Glutamatergic neuron (in vitro differentiated cells): ENCODE measurements at regions not wholly inside any gene's neighbourhood (a gene's known extent, or its start where the extent isn't known, plus 50 kb on each side); places are given as distances from the start of the nearest gene placed in this dataset.

Experiments
- DNase-seq: peaks from one replicate; pipeline ENCODE4 v3.0.0; 2022
- H3K27ac Mint-ChIP-seq: one replicate; pipeline ENCODE4 v1.8.0; 2020; ENCODE audit warnings: mild to moderate bottlenecking, mixed read lengths, inconsistent platforms; ENCODE audit not compliant: unreplicated experiment
- H3K27me3 Mint-ChIP-seq: one replicate; pipeline ENCODE4 v1.8.0; 2020; ENCODE audit warnings: mild to moderate bottlenecking, moderate library complexity, mixed read lengths, inconsistent platforms; ENCODE audit not compliant: unreplicated experiment
- H3K36me3 Mint-ChIP-seq: one replicate; pipeline ENCODE4 v1.8.0; 2020; ENCODE audit warnings: mild to moderate bottlenecking, mixed read lengths, inconsistent platforms; ENCODE audit not compliant: unreplicated experiment
- H3K4me1 Mint-ChIP-seq: one replicate; pipeline ENCODE4 v1.8.0; 2020; ENCODE audit warnings: mild to moderate bottlenecking, low read depth, mixed read lengths, inconsistent platforms; ENCODE audit not compliant: unreplicated experiment
- H3K4me3 Mint-ChIP-seq: one replicate; pipeline ENCODE4 v1.8.0; 2020; ENCODE audit warnings: mild to moderate bottlenecking, mixed read lengths, inconsistent platforms; ENCODE audit not compliant: unreplicated experiment
- H3K9me3 Mint-ChIP-seq: one replicate; pipeline ENCODE4 v1.8.0; 2020; ENCODE audit warnings: mild to moderate bottlenecking, moderate library complexity, mixed read lengths, inconsistent platforms; ENCODE audit not compliant: unreplicated experiment
- TF ChIP-seq, protein P1 (sequence below): fragments of 200-600 bp; sonication (generic); IDR thresholded peaks from one replicate; pipeline ENCODE4 v1.5.0; 2021; ENCODE audit not compliant: partially characterized antibody, unreplicated experiment

DNA sequence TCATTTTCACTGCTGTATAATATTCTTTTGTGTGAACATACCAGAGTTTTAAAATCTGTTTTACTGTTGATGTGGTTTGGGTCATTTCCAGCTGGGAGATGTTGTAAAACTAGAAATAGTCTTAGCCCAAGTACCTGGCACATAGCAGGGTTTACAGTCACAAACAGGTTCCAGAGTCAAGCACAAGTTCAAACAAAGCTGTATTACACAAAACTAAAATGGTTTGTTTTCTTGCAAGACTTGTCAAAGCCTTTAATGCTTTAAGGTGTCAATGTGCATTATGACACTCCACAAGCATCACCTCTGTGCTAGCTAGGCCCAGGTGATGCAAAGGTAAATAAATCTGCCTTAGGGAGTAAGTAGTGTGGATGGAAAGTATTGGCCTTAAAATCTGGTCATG is 379.1 kb downstream of the MN1 start:
- H3K27me3 Mint-ChIP-seq = peaks cover 5% of the 10 kb centered on the region
- H3K36me3 Mint-ChIP-seq = no peaks in the 10 kb centered on the region
- H3K4me3 Mint-ChIP-seq = no peak overlapping the region
- TF ChIP-seq, protein P1, sequence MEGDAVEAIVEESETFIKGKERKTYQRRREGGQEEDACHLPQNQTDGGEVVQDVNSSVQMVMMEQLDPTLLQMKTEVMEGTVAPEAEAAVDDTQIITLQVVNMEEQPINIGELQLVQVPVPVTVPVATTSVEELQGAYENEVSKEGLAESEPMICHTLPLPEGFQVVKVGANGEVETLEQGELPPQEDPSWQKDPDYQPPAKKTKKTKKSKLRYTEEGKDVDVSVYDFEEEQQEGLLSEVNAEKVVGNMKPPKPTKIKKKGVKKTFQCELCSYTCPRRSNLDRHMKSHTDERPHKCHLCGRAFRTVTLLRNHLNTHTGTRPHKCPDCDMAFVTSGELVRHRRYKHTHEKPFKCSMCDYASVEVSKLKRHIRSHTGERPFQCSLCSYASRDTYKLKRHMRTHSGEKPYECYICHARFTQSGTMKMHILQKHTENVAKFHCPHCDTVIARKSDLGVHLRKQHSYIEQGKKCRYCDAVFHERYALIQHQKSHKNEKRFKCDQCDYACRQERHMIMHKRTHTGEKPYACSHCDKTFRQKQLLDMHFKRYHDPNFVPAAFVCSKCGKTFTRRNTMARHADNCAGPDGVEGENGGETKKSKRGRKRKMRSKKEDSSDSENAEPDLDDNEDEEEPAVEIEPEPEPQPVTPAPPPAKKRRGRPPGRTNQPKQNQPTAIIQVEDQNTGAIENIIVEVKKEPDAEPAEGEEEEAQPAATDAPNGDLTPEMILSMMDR = no peak
- H3K27ac Mint-ChIP-seq = no peak overlapping the region
- no peaks in the 10 kb centered on the region for H3K4me1 Mint-ChIP-seq
- peaks cover 3% of the 10 kb centered on the region for H3K9me3 Mint-ChIP-seq
- no peak for DNase-seq

DNA sequence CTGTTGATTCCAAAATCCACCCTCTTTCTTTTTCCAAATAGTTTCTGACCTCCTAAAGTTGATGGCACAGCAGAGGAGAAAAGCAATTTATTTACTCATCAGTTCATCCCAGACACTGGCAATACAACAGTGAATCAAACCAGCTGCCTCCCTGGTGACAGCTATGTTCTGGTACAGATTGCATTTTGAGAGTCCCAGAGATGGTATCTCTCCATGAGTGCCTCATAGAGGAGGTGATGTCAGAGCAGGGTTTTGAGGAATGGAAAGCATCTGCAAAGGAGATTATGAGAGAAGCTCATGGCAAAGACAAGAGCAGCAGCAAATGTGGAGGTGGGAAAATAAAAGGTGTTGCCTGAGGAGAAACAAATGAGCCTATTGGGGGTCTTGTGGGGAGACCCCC is 377.2 kb downstream of the MN1 start:
- H3K9me3 Mint-ChIP-seq = peaks cover 3% of the 10 kb centered on the region
- H3K4me1 Mint-ChIP-seq = no peaks in the 10 kb centered on the region
- TF ChIP-seq, protein P1 = no peak
- no peak overlapping the region for H3K27ac Mint-ChIP-seq
- peaks cover 9% of the 10 kb centered on the region for H3K27me3 Mint-ChIP-seq
- peaks cover 9% of the 10 kb centered on the region for H3K36me3 Mint-ChIP-seq
- no peak overlapping the region for H3K4me3 Mint-ChIP-seq
- DNase-seq = no peak

DNA sequence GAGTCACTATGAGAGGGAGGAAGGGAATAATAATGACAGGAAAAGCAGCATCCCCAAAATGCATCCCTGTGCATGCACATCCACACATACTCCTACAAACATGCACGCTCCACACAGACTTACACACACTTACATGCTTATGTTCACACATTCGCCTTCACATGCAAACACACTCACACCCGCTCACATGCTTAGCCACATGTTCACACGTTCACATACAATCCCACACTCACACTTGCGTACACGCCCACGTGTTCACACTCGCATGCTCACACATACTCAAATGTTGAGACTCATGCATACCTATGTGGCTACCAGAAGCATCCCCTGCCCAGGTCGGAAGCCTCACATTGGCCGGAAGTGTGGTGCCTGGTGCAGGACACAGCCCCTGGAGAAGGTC is 372.1 kb downstream of the MN1 start:
- TF ChIP-seq, protein P1 = no peak

DNA sequence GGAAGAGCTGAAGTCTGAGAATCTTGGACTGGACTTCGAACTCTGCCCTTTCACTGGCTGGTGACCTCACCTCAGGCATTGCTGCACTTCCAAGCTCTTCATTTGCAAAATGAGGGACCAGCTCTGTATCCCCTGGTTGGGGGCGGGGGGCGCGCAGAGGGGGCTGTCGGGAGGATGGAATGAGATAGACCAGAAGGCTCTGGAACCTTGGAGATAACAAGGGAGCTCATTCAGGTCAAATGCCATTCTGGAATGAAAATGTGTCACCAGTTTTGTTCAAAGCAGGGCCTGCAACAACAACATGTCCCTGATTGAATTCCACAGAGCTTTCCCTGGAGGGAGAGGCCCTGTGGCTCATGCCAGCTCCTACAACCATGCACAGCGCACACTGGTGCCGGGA is 370.5 kb downstream of the MN1 start:
- Mint-ChIP-seq H3K9me3 (peaks cover 4% of the 10 kb centered on the region), H3K36me3 (peaks cover 19% of the 10 kb centered on the region), H3K27ac (no peak overlapping the region), H3K4me1 (peaks cover 4% of the 10 kb centered on the region), H3K4me3 (no peak overlapping the region), H3K27me3 (peaks cover 19% of the 10 kb centered on the region)
- TF ChIP-seq, protein P1 = no peak
- no peak for DNase-seq

More for the DNA sequence above, 372.1 kb downstream of the MN1 start:
- Mint-ChIP-seq H3K27me3 (peaks cover 15% of the 10 kb centered on the region), H3K4me3 (no peak overlapping the region), H3K27ac (no peak overlapping the region), H3K4me1 (no peaks in the 10 kb centered on the region), H3K36me3 (peaks cover 19% of the 10 kb centered on the region), H3K9me3 (peaks cover 4% of the 10 kb centered on the region)
- DNase-seq = no peak

DNA sequence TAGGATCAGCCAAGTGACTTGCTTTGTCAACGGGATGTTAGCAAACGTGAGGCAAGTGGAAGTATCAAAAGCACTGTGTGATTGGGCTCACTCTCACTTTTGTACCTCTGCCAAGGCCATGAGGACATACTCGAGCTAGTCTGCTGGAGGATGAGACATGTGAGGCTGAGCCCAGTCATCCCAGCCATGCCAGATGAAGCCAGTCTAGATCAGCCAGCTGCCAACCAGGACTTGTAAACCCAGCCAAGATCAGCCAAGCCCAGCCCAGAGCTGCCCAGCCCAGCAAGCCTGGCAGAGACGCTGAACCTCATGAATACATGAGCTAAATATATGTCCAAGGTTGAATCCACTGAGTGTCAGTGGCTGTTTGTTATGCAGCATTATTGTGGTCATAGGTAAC is 369.7 kb downstream of the MN1 start:
- no peak overlapping the region for H3K27ac Mint-ChIP-seq
- H3K27me3 Mint-ChIP-seq = peaks cover 19% of the 10 kb centered on the region
- H3K9me3 Mint-ChIP-seq = peaks cover 6% of the 10 kb centered on the region
- TF ChIP-seq, protein P1 = no peak
- no peak overlapping the region for H3K4me3 Mint-ChIP-seq
- peaks cover 5% of the 10 kb centered on the region for H3K4me1 Mint-ChIP-seq
- DNase-seq = no peak
- peaks cover 19% of the 10 kb centered on the region for H3K36me3 Mint-ChIP-seq
